H9 (cell line): ENCODE measurements at regions not wholly inside any gene's neighbourhood (a gene's known extent, or its start where the extent isn't known, plus 50 kb on each side); places are given as distances from the start of the nearest gene placed in this dataset.

Source experiments
- DNase-seq: peaks from one replicate; pipeline ENCODE4 v3.0.0-alpha.2; 2017
- H2AFZ ChIP-seq: one replicate; pipeline ENCODE4 v1.6.1; 2013; ENCODE audit warnings: mild to moderate bottlenecking, low read length, control low read depth, moderate library complexity
- H2AK5ac ChIP-seq: 2 replicates; pipeline ENCODE4 v1.6.1; 2013; ENCODE audit warnings: low read length, control low read depth, mixed read lengths; ENCODE audit not compliant: insufficient read length
- H2BK120ac ChIP-seq: one replicate; pipeline ENCODE4 v1.6.1; 2013; ENCODE audit warnings: low read depth, mild to moderate bottlenecking, low read length, control low read depth, inconsistent platforms; ENCODE audit not compliant: poor library complexity, severe bottlenecking
- H2BK12ac ChIP-seq: 2 replicates; pipeline ENCODE4 v1.6.1; 2013; ENCODE audit warnings: low read length, control low read depth, mixed read lengths, low read depth; ENCODE audit not compliant: insufficient read length
- H2BK15ac ChIP-seq: 2 replicates; pipeline ENCODE4 v1.6.1; 2013; ENCODE audit warnings: low read depth, low read length, control low read depth
- H2BK20ac ChIP-seq: one replicate; pipeline ENCODE4 v1.6.1; 2013; ENCODE audit warnings: low read depth, mild to moderate bottlenecking, low read length, control low read depth, inconsistent platforms; ENCODE audit not compliant: poor library complexity, severe bottlenecking
- H2BK5ac ChIP-seq: 2 replicates; pipeline ENCODE4 v1.6.1; 2013; ENCODE audit warnings: low read length, control low read depth, mixed read lengths; ENCODE audit not compliant: insufficient read length
- H3K14ac ChIP-seq: 2 replicates; pipeline ENCODE4 v1.6.1; 2013; ENCODE audit warnings: low read length, control low read depth; ENCODE audit not compliant: insufficient read depth
- H3K18ac ChIP-seq: 2 replicates; pipeline ENCODE4 v1.6.1; 2013; ENCODE audit warnings: low read depth, mild to moderate bottlenecking, mixed read lengths, low read length, control low read depth; ENCODE audit not compliant: insufficient read length
- H3K23ac ChIP-seq: 2 replicates; pipeline ENCODE4 v1.6.1; 2013; ENCODE audit warnings: low read length, control low read depth, mixed read lengths, low read depth; ENCODE audit not compliant: insufficient read length
- H3K23me2 ChIP-seq: 2 replicates; pipeline ENCODE4 v1.6.1; 2013; ENCODE audit warnings: low read depth, mild to moderate bottlenecking, mixed read lengths, low read length, control low read depth; ENCODE audit not compliant: insufficient read length, poor library complexity, severe bottlenecking
- H3K27ac ChIP-seq: 2 replicates; pipeline ENCODE4 v1.5.1; 2013; ENCODE audit warnings: low read length, control low read depth, mixed read lengths, low read depth; ENCODE audit not compliant: insufficient read length
- H3K27me3 ChIP-seq: 2 replicates; pipeline ENCODE4 v1.6.1; 2013; ENCODE audit warnings: low read length, control low read depth, inconsistent platforms; ENCODE audit not compliant: insufficient read depth
- H3K4ac ChIP-seq: 2 replicates; pipeline ENCODE4 v1.6.1; 2013; ENCODE audit warnings: low read depth, mild to moderate bottlenecking, control low read depth, inconsistent platforms, low read length, moderate library complexity
- H3K4me1 ChIP-seq: 2 replicates; pipeline ENCODE4 v1.6.1; 2013; ENCODE audit warnings: low read length, control low read depth, inconsistent platforms; ENCODE audit not compliant: insufficient read depth
- H3K4me2 ChIP-seq: 2 replicates; pipeline ENCODE4 v1.6.1; 2013; ENCODE audit warnings: low read length, control low read depth, mixed read lengths; ENCODE audit not compliant: insufficient read length, insufficient read depth
- H3K56ac ChIP-seq: 2 replicates; pipeline ENCODE4 v1.6.1; 2013; ENCODE audit warnings: low read depth, mild to moderate bottlenecking, mixed read lengths, low read length, control low read depth; ENCODE audit not compliant: insufficient read length
- H3K79me1 ChIP-seq: 2 replicates; pipeline ENCODE4 v1.6.1; 2013; ENCODE audit warnings: low read depth, mild to moderate bottlenecking, moderate library complexity, low read length, control low read depth, inconsistent platforms; ENCODE audit not compliant: insufficient read depth, poor library complexity, severe bottlenecking
- H3K79me2 ChIP-seq: 2 replicates; pipeline ENCODE4 v1.6.1; 2013; ENCODE audit warnings: low read length, control low read depth, inconsistent platforms; ENCODE audit not compliant: insufficient read depth
- H3K9ac ChIP-seq: 2 replicates; pipeline ENCODE4 v1.6.1; 2013; ENCODE audit warnings: low read length, control low read depth, mixed read lengths; ENCODE audit not compliant: insufficient read length; ENCODE audit errors: extremely low read depth
- H3K9me3 ChIP-seq: one replicate; pipeline ENCODE4 v1.6.1; 2013; ENCODE audit warnings: low read depth, low read length, inconsistent platforms; ENCODE audit not compliant: control insufficient read depth
- H3T11ph ChIP-seq: one replicate; pipeline ENCODE4 v1.6.1; 2013; ENCODE audit warnings: mild to moderate bottlenecking, low read length, control low read depth, inconsistent platforms
- H4K20me1 ChIP-seq: one replicate; pipeline ENCODE4 v1.6.1; 2013; ENCODE audit not compliant: control insufficient read depth, insufficient read length, insufficient read depth
- H4K5ac ChIP-seq: 2 replicates; pipeline ENCODE4 v1.6.1; 2013; ENCODE audit warnings: low read depth, mild to moderate bottlenecking, mixed read lengths, low read length, control low read depth; ENCODE audit not compliant: insufficient read length
- H4K8ac ChIP-seq: replicated peaks from 2 replicates; pipeline ENCODE4 v1.6.1; 2013; ENCODE audit warnings: low read length, control low read depth, mixed read lengths, low read depth; ENCODE audit not compliant: insufficient read length
- H4K91ac ChIP-seq: 2 replicates; pipeline ENCODE4 v1.6.1; 2013; ENCODE audit warnings: low read depth, mild to moderate bottlenecking, moderate library complexity, mixed read lengths, low read length, control low read depth; ENCODE audit not compliant: insufficient read length
- H3K27ac Mint-ChIP-seq, 3 experiments: 2 replicates in 2 of 3; 3 replicates in 1 of 3; pipeline ENCODE4 v1.8.0; 2020 to 2021; ENCODE audit warnings: mixed read lengths in 3 of 3, mild to moderate bottlenecking in 1 of 3, moderate library complexity in 1 of 3
- H3K27me3 Mint-ChIP-seq: 2 replicates; pipeline ENCODE4 v1.8.0; 2021; ENCODE audit warnings: low read depth, mild to moderate bottlenecking, moderate library complexity, mixed read lengths
- H3K36me3 Mint-ChIP-seq, 3 experiments: 2 replicates in 2 of 3; 3 replicates in 1 of 3; pipeline ENCODE4 v1.8.0; 2020 to 2021; ENCODE audit warnings: low read depth in 3 of 3, mixed read lengths in 3 of 3; ENCODE audit not compliant: insufficient read depth in 1 of 3
- H3K4me1 Mint-ChIP-seq, 2 experiments: 2 replicates each; pipeline ENCODE4 v1.8.0; 2020; ENCODE audit warnings: mixed read lengths in 2 of 2
- H3K4me3 Mint-ChIP-seq, 2 experiments: 2 replicates in 1 of 2; 3 replicates in 1 of 2; pipeline ENCODE4 v1.8.0; 2020 to 2021; ENCODE audit warnings: mild to moderate bottlenecking in 2 of 2, mixed read lengths in 2 of 2, moderate library complexity in 1 of 2
- H3K9me3 Mint-ChIP-seq, 2 experiments: 2 replicates in 1 of 2; 3 replicates in 1 of 2; pipeline ENCODE4 v1.8.0; 2020; ENCODE audit warnings: mild to moderate bottlenecking in 2 of 2, mixed read lengths in 2 of 2, moderate library complexity in 1 of 2
- CTCF ChIP-seq: fragments of 200-600 bp; sonication (generic); conservative IDR thresholded peaks from 3 replicates; pipeline ENCODE4 v1.8.0; 2021; ENCODE audit warnings: antibody characterized with exemption, mild to moderate bottlenecking

- H3K18ac ChIP-seq, result no peak overlapping the region
- Mint-ChIP-seq H3K27me3 (no peaks in the 10 kb centered on the region; the same call in none of the 2 replicates), H3K27ac (no peak overlapping the region), H3K4me1 (0 out of 4 replicates have a peak, but pooled peaks cover 0 to 3% of the 10 kb centered on the region in 2 experiments), H3K4me3 (no peak overlapping the region), H3K36me3 (peaks cover 10 to 30% (median 14%) of the 10 kb centered on the region in 3 experiments), H3K9me3 (peaks cover 28 to 35% of the 10 kb centered on the region in 2 experiments)
- H3K27me3 ChIP-seq, result no peaks in the 10 kb centered on the region
- TF ChIP-seq CTCF, result no peak
- H2BK120ac ChIP-seq, result no peak overlapping the region
- no peak overlapping the region for H3K23ac ChIP-seq
- no peak overlapping the region for H4K5ac ChIP-seq
- no peak overlapping the region for H3K9ac ChIP-seq
- H3K79me1 ChIP-seq, result no peaks in the 10 kb centered on the region
- DNase-seq, result no peak
- no peak overlapping the region for H2BK5ac ChIP-seq
- no peak overlapping the region for H3T11ph ChIP-seq
- H3K9me3 ChIP-seq, result no peaks in the 10 kb centered on the region
- H3K4me2 ChIP-seq, result no peak overlapping the region
- H2AFZ ChIP-seq, result no peak overlapping the region
- no peaks in the 10 kb centered on the region for H4K20me1 ChIP-seq
- no peak overlapping the region for H4K8ac ChIP-seq
- H2AK5ac ChIP-seq, result no peak overlapping the region
- no peaks in the 10 kb centered on the region for H3K23me2 ChIP-seq
- H2BK20ac ChIP-seq, result no peak overlapping the region
- H3K4ac ChIP-seq, result no peak overlapping the region
- no peaks in the 10 kb centered on the region for H3K79me2 ChIP-seq
- H3K27ac ChIP-seq, result no peak overlapping the region
- H3K56ac ChIP-seq, result no peak overlapping the region
- H3K14ac ChIP-seq, result no peak overlapping the region
- no peak overlapping the region for H4K91ac ChIP-seq
- no peak overlapping the region for H2BK12ac ChIP-seq
- H2BK15ac ChIP-seq, result no peak overlapping the region
- H3K4me1 ChIP-seq, result no peaks in the 10 kb centered on the region
Observed at GRCh38 chr10:56091872-56092271, 269.2 kb downstream of the ZWINT start.
